AG04450 (cell line): ENCODE measurements at regions not wholly inside any gene's neighbourhood (a gene's known extent, or its start where the extent isn't known, plus 50 kb on each side); places are given as distances from the start of the nearest gene placed in this dataset.

Source experiments
- CTCF ChIA-PET: fragments of 300-600, 350-600 bp; formaldehyde crosslinking; extraction: SDS; loops from one replicate; lab custom pipeline; 2022; ENCODE audit warnings: antibody characterized with exemption, inconsistent platforms; lab: Charles Lee
- POLR2A ChIA-PET: fragments of 350-600 bp; formaldehyde crosslinking; extraction: SDS; loops from one replicate; lab custom pipeline; 2021; ENCODE audit warnings: antibody characterized with exemption, inconsistent platforms; lab: Yijun Ruan, JAX
- DNase-seq: peaks from one replicate; pipeline ENCODE4 v3.0.0-alpha.2; 2011; ENCODE audit warnings: low read depth, low spot score
- H3K27ac ChIP-seq: one replicate; pipeline ENCODE4 v1.5.1; 2012; ENCODE audit warnings: low read depth, low read length, control low read depth
- H3K27me3 ChIP-seq: one replicate; pipeline ENCODE4 v1.6.0; 2012; ENCODE audit warnings: low read length; ENCODE audit not compliant: control insufficient read depth, insufficient read depth
- H3K4me3 ChIP-seq: 2 replicates; pipeline ENCODE4 v1.5.1; 2011; ENCODE audit warnings: mild to moderate bottlenecking, low read depth, low read length, control low read depth
- H3K9me3 ChIP-seq: 2 replicates; pipeline ENCODE4 v1.5.1; 2012; ENCODE audit warnings: low read length; ENCODE audit not compliant: control insufficient read depth, insufficient read depth
- CTCF ChIP-seq: IDR thresholded peaks from 2 replicates; pipeline ENCODE4 v1.5.1; 2011; ENCODE audit warnings: low read depth, low read length, control low read depth, inconsistent platforms

- Histone ChIP-seq H3K27me3 (peaks cover 47% of the 10 kb centered on the region), H3K27ac (no peak overlapping the region)
Measured at GRCh38 chr6:100112855-100113508, 119.0 kb upstream of the MCHR2 start.

GRCh38 chr6:100105919-100106529 is 112.0 kb upstream of the MCHR2 start:
- no peak for DNase-seq
- no peak for TF ChIP-seq CTCF
- Histone ChIP-seq H3K27me3 (peaks cover 20% of the 10 kb centered on the region), H3K27ac (no peak overlapping the region), H3K9me3 (no peaks in the 10 kb centered on the region), H3K4me3 (no peak overlapping the region)
- CTCF ChIA-PET, result interaction anchor here (0.7 to 5.8 kb wide), 8 partner anchors 10 to 613 kb away, joined by 3 to 90 read pairs (median 6); no protein-coding TSS in a partner anchor
- POLR2A ChIA-PET, result no interaction called here

More at GRCh38 chr6:100112855-100113508, 119.0 kb upstream of the MCHR2 start:
- TF ChIP-seq CTCF, result no peak
- ChIA-PET CTCF (interaction anchor here (1.0 to 2.2 kb wide), 2 partner anchors 245 to 551 kb away, joined by 4 to 8 read pairs; no protein-coding TSS in a partner anchor), POLR2A (no interaction called here)
- Histone ChIP-seq H3K4me3 (no peak overlapping the region), H3K9me3 (no peaks in the 10 kb centered on the region)
- DNase-seq, result no peak

- POLR2A ChIA-PET, result no interaction called here
- TF ChIP-seq CTCF, result no peak
Measured at GRCh38 chr6:100105138-100105537, 111.1 kb upstream of the MCHR2 start.

GRCh38 chr6:100103931-100104330 is 109.9 kb upstream of the MCHR2 start:
- ChIA-PET CTCF (interaction anchor here (0.7 to 5.8 kb wide), 11 partner anchors 13 to 616 kb away, joined by 3 to 90 read pairs (median 4); no protein-coding TSS in a partner anchor), POLR2A (no interaction called here)
- no peak overlapping the region for H3K4me3 ChIP-seq

More at GRCh38 chr6:100105138-100105537, 111.1 kb upstream of the MCHR2 start:
- H3K27ac ChIP-seq, result no peak overlapping the region
- H3K4me3 ChIP-seq, result no peak overlapping the region
- CTCF ChIA-PET, result interaction anchor here (1.5 to 5.8 kb wide), 3 partner anchors 238 to 559 kb away, joined by 3 to 90 read pairs (median 5); no protein-coding TSS in a partner anchor
- peaks cover 11% of the 10 kb centered on the region for H3K27me3 ChIP-seq
- no peaks in the 10 kb centered on the region for H3K9me3 ChIP-seq
- DNase-seq, result no peak

More at GRCh38 chr6:100103931-100104330, 109.9 kb upstream of the MCHR2 start:
- H3K27ac ChIP-seq, result no peak overlapping the region
- no peaks in the 10 kb centered on the region for H3K9me3 ChIP-seq
- peaks cover 2% of the 10 kb centered on the region for H3K27me3 ChIP-seq
- DNase-seq, result no peak
- no peak for TF ChIP-seq CTCF
